NOMO-1 treated with dmso at 0.1 percent for 144 hours (cell line): ENCODE measurements at regions not wholly inside any gene's neighbourhood (a gene's known extent, or its start where the extent isn't known, plus 50 kb on each side); places are given as distances from the start of the nearest gene placed in this dataset.

Experiments
- DNase-seq: peaks from one replicate; lab custom pipeline; 2025; ENCODE audit not compliant: unreplicated experiment; lab: John Stamatoyannopoulos, UW

- DNase-seq, result no peak
Measured at GRCh38 chr15:35320158-35320780, 225.7 kb downstream of the DPH6 start.

GRCh38 chr15:35319354-35319753 lies 226.6 kb downstream of the DPH6 start:
- DNase-seq, result no peak

- DNase-seq, result no peak
Measured at GRCh38 chr15:35317217-35317616, 228.7 kb downstream of the DPH6 start.

DNA sequence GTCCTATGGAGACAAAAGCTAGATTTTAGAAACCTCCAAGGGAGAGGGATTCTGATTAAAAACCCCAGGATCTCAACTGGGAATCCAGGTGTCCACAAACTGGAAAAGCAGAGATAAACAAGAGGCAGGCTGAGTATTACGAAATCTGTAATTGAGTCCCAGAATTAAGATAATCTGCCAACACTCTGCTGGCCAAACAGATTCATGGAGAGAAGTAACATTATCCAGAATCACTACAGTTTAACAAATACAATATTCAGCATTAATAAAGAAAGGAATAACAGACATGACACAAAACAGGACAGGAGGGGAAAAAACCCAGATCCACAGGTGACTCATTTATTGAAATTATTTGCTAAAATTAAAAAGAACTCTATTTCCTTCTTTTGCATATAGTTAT lies 227.2 kb upstream of the NANOGP8 start:
- no peak for DNase-seq

GRCh38 chr15:35311615-35312014 lies 226.5 kb upstream of the NANOGP8 start:
- no peak for DNase-seq

DNA sequence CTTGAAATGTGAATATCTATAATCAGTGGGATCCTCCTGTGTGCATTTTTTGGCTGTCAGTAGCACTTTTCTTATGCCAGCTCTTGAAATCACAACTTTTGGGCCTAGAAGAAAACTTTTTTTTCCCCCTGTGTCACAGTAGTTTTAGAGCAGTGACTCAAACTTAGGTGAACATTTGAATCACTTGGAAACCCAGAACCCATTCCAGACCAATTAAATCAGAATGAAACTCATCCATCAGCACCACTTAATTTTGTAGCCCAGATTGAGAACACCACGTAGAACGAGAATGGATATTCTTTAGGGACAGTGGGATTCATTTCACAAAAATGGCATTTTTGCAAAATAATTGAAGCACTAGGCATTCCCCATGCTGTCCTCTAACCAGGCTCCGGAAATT lies 224.8 kb upstream of the NANOGP8 start:
- DNase-seq, result no peak

GRCh38 chr15:35308802-35309201 lies 223.7 kb upstream of the NANOGP8 start:
- no peak for DNase-seq

- DNase-seq, result no peak
Measured at GRCh38 chr15:35307676-35308075, 222.6 kb upstream of the NANOGP8 start.

DNA sequence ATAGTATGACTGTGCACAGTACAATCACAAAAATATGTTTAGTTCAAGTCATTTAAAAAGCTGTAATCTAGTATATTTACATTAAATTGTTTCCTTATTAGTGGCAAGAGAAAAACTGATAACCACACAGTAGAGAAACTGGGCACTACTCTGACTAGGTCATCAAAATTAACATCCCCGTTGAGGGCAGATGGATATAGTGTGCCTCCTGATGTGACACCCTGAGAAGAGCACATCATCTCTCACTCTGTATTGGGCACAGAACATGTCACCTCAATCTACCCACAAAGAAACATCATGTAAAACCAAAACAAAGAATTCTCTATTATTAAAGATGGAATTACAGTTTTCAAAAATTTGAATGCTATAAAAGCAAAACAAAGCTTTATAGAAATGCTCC lies 221.9 kb upstream of the NANOGP8 start:
- no peak for DNase-seq

GRCh38 chr15:35306361-35306981 lies 221.4 kb upstream of the NANOGP8 start:
- DNase-seq, result no peak

- no peak for DNase-seq
Measured at GRCh38 chr15:35305946-35306345, 220.9 kb upstream of the NANOGP8 start.

GRCh38 chr15:35305031-35305550 lies 220.0 kb upstream of the NANOGP8 start:
- DNase-seq, result no peak

DNA sequence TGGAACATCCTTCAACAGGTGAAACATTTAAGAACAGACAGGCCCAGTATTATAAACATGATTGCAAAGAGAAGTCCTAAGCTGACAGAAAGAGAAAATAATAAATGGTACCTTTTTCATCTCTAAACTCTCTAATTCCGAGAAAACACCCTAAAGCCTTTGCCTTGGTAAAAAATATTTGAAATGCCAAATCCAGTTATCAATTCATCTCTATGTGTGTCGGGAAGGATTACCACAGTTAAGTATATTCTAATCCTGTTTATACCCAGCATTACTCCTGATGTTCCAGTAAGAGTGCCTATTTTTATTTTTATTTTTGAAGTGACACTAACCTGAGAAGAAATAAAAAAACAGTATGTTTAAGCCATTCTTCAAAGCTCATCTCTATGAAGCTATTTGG lies 219.3 kb upstream of the NANOGP8 start:
- DNase-seq, result no peak

GRCh38 chr15:35302334-35302733 lies 217.2 kb upstream of the NANOGP8 start:
- no peak for DNase-seq

DNA sequence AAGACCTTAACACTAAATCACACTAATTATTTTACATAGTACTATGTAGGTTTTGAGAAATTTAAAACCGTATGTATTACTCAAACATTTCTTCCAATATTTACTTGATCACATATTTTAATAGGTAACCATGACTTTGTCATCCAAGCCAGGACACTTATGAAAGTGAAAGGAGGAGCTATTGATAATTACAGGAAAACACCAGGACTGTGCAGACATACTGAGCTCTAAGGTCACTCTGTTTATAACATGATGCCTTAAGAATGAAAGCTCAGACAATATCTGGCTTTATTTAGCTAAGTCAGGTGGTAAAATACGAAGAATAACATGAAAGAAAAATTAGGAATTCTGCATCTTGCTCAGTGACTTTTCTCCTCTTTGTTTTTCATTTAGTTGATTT lies 216.0 kb upstream of the NANOGP8 start:
- DNase-seq, result no peak

DNA sequence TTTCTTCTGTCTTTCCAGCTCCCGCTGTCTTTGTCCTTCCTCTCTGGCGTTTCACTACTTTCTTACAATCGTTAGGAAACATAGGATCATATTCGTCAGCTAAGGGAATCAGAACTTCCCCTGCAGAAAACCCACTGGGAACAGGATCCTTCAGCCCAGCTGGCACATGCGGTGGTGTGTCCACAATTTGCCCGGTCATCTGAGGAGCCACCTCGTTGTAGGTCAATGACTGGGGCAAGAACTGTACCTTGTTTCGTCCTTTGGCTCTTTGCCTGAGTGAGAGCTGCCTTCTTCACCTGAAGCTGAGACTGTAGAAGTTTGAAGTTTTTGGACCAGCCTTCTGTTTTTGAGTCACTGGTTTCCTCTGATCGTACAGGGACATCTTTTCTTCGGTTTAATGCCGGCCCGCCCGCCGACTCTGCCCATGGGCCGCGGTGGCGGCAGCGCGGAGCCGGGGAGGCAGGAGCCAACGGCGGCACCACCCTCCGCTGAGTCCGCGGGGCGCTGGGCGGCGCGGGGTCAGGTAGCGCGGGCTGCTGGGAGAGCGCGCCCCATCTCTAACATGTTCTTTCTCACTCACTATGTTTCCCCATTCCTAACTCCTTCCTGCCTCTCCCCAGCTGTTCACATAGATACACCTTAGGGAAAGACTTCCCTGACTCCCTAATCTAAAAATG lies 214.1 kb upstream of the NANOGP8 start:
- no peak for DNase-seq

- DNase-seq, result no peak
Measured at GRCh38 chr15:35298509-35298908, 213.4 kb upstream of the NANOGP8 start.

DNA sequence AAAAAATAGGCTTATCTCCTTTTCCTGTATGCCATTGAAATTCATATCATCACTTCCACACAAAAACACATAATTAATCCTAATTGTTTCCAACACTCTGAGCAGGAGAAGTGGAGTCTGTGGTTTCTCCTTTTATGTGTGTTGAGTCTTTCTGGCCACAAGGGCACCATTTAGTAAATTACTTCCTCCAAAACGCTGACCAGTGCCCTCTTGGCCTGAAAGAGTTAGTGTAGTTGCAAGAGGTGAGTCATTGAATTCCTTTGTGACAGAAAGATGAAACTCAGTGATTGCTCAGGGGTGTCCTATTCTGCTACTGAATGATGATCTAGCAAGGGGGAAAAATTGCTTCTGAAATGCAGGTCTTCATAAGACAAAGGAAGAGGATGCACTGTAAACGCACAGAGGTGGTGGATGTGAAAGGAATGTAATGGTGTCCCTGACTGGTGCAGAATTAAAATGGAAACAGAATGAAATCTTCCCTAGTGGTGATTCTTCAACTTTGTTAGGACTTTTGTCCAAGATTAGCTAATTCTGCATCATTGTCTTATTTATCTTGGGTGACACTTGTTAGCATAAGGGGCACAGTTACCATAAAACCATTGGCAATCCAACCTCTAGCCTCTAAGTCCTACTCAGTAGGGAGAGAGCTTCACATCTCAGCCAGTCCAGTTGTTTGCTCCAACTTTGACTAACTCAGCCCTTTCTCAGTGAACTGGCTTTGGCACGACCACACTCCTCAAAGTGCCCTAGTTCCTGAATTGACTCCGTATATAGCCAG lies 208.4 kb upstream of the NANOGP8 start:
- peak; percentile 47 for DNase-seq

GRCh38 chr15:35290301-35290721 lies 205.2 kb upstream of the NANOGP8 start:
- no peak for DNase-seq

DNA sequence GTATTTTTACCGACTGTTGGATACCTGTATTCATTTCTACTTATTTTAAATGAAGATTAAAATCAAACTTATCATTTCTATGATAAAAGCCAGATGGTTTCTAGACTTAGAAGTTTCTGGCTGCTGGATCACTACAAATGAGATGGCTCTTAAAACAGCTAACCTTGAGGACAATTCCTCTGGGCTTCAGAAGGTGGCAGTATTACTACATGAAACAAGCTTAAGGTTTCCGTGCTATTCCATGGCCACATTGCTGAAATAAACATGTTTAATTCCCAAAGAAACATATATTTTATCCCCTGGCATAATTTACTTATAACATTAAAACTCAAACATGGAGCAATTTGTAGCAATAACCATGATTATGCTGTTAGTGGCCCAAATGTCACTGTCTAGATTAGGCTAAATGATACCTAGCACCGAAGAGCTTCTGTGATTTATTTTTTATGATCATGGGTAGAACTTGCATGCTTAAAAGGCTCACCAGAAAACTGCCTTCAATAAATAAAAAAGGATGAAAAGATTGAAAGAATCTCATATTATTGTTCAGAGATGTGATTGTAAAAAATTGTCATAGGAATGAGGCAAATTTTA lies 204.0 kb upstream of the NANOGP8 start:
- no peak for DNase-seq

DNA sequence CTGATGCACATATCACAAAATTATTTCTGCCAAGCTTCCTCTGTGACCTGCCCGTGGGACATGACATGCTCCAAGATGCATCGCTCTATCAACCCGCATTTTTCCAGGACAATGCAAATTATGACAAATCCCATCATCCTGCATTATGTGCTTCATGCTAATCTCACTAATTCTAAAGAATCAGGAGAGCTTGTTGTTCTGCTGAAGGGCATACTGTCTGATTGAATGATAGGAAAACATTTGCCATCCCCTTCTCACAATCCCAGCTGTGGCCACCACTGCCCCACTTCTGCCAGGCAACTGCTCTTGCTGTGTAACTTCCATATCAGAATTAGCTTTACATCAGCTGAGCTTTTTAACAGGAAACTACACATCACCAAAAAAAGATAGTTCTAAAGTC lies 203.5 kb upstream of the NANOGP8 start:
- no peak for DNase-seq
